ENCODE measurements at regions not wholly inside any gene's neighbourhood (a gene's known extent, or its start where the extent isn't known, plus 50 kb on each side); places are given as distances from the start of the nearest gene placed in this dataset.

DNA sequence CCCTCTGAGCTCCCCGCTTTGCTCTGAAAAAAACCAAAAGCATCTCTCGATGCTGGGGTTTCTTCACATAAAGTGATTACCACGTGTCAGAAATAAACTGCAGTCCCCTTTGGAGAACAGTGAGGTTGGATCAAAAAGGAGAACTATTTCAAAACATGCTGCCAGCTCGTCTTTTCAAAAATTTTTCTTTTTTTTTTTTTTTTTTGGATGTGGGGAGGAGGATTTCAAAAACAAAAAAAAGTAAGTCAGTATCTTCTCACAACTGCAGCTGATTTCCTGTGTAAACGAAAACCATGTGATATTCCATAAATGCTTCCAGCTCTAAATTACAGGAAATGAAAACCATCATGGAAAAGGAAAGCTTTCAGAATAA, 155.0 kb upstream of the LYZL2 start:
- 0% methylated on average over 5 of the region's 5 CpGs for WGBS, 2 donors
- peak overlapping the region; percentile 94 to 100 (median 98) for H3K27ac ChIP-seq
- intact Hi-C loops (cut with DNase I) = loop anchor here (1.0 to 10.0 kb wide), 21 partner anchors 246 to 1028 kb away; partner anchors contain the start of genes ZEB1 (in 7 of the 10) and ZNF438 (in 6 of the 10)

DNA sequence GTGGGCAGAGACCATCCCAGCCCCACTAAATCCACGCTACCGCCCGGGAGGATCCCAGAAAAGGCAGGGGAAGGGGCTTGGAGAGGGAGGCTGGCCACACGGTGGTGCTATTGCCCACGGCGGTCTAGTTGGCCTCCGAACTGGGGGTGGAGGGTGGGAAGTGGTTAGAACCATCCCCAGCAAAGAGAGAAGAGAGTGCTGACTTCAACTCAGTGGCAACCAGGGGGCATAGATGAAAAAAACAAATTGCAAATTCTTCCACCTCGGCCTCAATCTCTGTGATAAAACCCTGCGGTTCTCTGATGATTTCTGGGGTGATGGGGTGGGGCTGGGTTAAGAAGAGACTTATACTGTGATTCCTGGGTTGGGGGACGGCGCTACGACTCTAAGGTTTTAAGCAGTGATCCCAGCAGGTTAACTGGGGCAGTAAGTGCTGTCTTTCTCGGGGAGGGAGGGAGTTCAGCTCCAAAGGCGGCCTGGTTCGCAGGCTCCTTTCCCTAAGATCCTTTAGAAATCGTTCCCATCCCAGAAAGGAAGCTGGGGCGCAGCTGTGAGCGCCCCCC, 154.5 kb upstream of the LYZL2 start:
- WGBS, 2 donors = 0 to 2% methylated on average over 18 of the region's 18 CpGs
- Histone ChIP-seq H3K4me3 (peak overlapping the region; percentile 51 to 96 (median 75)), H3K27ac (peak overlapping the region; percentile 94 to 100 (median 98)), H3K9me3 (no peaks in the 10 kb centered on the region), H3K36me3 (no peaks in the 10 kb centered on the region), H3K27me3 (no peaks in the 10 kb centered on the region), H3K4me1 (peaks cover 0 to 46% (median 12%) of the 10 kb centered on the region in 9 donors)
- DNase-seq (peak; percentile 90 to 91), ATAC-seq (peak; percentile 77 to 90 (median 86))
- TF ChIP-seq, protein P1, sequence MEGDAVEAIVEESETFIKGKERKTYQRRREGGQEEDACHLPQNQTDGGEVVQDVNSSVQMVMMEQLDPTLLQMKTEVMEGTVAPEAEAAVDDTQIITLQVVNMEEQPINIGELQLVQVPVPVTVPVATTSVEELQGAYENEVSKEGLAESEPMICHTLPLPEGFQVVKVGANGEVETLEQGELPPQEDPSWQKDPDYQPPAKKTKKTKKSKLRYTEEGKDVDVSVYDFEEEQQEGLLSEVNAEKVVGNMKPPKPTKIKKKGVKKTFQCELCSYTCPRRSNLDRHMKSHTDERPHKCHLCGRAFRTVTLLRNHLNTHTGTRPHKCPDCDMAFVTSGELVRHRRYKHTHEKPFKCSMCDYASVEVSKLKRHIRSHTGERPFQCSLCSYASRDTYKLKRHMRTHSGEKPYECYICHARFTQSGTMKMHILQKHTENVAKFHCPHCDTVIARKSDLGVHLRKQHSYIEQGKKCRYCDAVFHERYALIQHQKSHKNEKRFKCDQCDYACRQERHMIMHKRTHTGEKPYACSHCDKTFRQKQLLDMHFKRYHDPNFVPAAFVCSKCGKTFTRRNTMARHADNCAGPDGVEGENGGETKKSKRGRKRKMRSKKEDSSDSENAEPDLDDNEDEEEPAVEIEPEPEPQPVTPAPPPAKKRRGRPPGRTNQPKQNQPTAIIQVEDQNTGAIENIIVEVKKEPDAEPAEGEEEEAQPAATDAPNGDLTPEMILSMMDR (IDR thresholded peaks at IDR 0.05) = peak; percentile 62 to 90 (median 87)
- intact Hi-C loops (cut with DNase I) = loop anchor here (1.0 to 10.0 kb wide), 22 partner anchors 247 to 1028 kb away; partner anchors contain the start of genes ZEB1 (in 7 of the 10) and ZNF438 (in 6 of the 10)

More for the DNA sequence above, 155.0 kb upstream of the LYZL2 start:
- TF ChIP-seq, protein P1 (IDR thresholded peaks at IDR 0.05) = no peak
- Histone ChIP-seq H3K36me3 (no peaks in the 10 kb centered on the region), H3K4me3 (peak overlapping the region; percentile 51 to 96 (median 75)), H3K27me3 (no peaks in the 10 kb centered on the region), H3K4me1 (peaks cover 0 to 46% (median 12%) of the 10 kb centered on the region in 9 donors), H3K9me3 (no peaks in the 10 kb centered on the region)
- peak in 5 of 8 donors; percentile 23 to 58 (median 39) for ATAC-seq
- no peak for DNase-seq

DNA sequence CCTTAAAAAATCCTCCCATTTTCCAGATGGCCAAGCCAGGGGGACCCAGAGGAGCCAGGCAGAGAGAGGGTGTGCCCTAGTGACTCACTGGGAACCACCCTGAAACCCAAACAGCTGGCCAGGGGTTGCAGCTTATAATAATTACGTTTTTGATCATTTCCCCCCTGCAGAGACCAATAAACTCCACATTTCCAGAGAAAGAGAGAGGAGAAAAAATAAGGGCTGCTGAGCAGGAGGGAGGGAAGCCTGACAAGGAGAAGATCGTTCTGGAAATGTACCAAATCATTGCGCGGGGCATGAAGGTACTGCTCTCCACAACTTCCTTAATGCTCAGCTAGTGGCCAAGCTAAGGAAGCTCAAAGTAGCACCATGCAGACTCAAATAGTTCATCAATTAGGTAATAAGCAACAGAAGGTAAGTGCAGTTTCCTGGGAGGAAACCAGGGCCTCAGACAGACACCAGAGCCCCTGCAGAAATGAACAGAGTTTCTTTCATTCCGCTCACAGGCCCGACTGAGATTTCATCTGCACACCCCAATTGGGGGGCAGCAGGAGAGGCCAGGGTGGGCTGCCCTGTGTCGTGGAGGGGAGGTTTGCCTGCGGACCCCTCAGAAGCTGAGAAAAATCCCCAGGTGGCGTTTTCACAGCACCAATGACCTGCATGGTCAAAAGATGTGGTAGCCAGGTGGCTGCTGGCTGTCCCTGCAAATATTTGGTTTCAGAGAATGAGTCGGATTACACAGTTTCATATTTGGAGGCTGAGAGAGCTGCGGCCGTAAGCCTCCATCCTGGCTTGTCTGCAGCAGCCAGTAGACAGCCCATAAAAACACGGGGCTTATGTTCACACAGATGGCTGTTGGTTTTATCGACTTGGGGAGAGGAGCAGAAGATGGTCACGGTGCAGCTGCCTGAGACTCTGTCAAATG, 153.2 kb upstream of the LYZL2 start:
- Histone ChIP-seq H3K27ac (peak overlapping the region; percentile 94 to 100 (median 98)), H3K4me1 (peaks cover 0 to 46% (median 12%) of the 10 kb centered on the region in 9 donors), H3K4me3 (no peak overlapping the region), H3K36me3 (no peaks in the 10 kb centered on the region), H3K9me3 (no peaks in the 10 kb centered on the region), H3K27me3 (peaks cover 0 to 3% (median 0%) of the 10 kb centered on the region in 7 donors)
- DNase-seq = no peak
- intact Hi-C loops (cut with DNase I) = loop anchor here (2.0 to 10.0 kb wide), 15 partner anchors 252 to 1030 kb away; partner anchors contain the start of genes ZEB1 (in 2 of the 10) and ZNF438 (in 1 of the 10)
- TF ChIP-seq, protein P1 (IDR thresholded peaks at IDR 0.05) = no peak
- 64 to 70% methylated on average over 15 of the region's 15 CpGs for WGBS, 2 donors
- peak in 2 of 8 donors; percentile 12 to 32 for ATAC-seq

DNA sequence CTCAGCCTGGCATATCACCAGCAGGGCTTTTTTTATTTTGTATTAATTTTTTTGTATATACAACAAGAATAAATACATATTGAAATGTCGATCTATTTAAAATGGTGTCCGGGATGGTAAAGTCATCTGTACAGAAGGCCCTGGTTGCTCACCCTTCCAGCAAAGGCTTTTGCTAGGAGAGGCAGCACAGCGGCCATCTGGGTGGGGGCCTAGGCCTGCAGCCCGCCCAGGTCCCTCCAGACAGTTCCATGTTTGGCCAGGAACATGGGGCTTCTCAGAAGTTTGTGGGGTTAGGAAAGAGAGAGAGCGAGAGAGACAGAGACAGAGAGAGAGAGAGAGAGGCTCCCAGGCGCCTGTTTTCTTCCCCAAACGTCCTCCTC, 152.6 kb upstream of the LYZL2 start:
- peaks cover 0 to 4% (median 0%) of the 10 kb centered on the region in 7 donors for H3K27me3 ChIP-seq
- 82% methylated on average over 7 of the region's 7 CpGs for WGBS, 2 donors
- intact Hi-C loops (cut with DNase I) = loop anchor here (2.0 to 10.0 kb wide), 15 partner anchors 253 to 1030 kb away; partner anchors contain the start of genes ZEB1 (in 2 of the 10) and ZNF438 (in 1 of the 10)
- DNase-seq (no peak), ATAC-seq (peak in 1 of 8 donors; percentile 4)
- H3K4me3 ChIP-seq = no peak overlapping the region
- no peaks in the 10 kb centered on the region for H3K36me3 ChIP-seq
- H3K9me3 ChIP-seq = no peaks in the 10 kb centered on the region
- peaks cover 0 to 46% (median 12%) of the 10 kb centered on the region in 9 donors for H3K4me1 ChIP-seq
- TF ChIP-seq, protein P1 (IDR thresholded peaks at IDR 0.05) = no peak
- peak overlapping the region in 9 of 10 donors; percentile 94 to 100 (median 99) for H3K27ac ChIP-seq
